ENCODE measurements at regions not wholly inside any gene's neighbourhood (a gene's known extent, or its start where the extent isn't known, plus 50 kb on each side); places are given as distances from the start of the nearest gene placed in this dataset.

DNA sequence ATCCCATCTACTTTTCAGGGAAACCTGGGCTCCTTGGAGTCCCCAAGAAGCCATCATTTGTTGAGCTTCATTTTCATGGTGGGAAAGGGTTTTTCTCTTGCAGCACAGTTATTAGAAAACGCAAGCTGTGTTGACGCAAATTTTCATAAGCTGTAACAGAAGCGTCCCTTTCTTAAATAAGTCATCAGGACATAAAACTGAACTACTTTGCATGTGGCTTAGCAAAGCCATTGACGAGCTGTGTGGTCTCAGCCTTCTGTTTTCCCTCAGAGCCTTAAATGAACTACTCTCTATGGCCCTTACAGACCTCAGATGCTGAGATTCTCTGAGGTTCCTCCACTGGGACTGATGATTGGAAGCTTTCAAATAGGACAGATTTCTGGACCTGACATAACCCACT is 85.1 kb downstream of the ARL4C start:
- FAIRE-seq, result no peak
- in situ Hi-C loops (cut with HindIII; ENCODE audit: extremely low pct_ligation_motif_present, low pct_unique_long_range_greater_than_20kb), result no loop called here
- DNase-seq (ENCODE audit: low spot score), result no peak
- Histone ChIP-seq H3K4me3 (replicated peaks in 1 of 3; ENCODE audit: insufficient read depth in 1 of 3, low read depth in 2 of 3, low read length in 3 of 3) (no peak overlapping the region), H4K20me1 (ENCODE audit: insufficient read depth, low read length) (no peaks in the 10 kb centered on the region), H3K27ac (ENCODE audit: extremely low read length, insufficient read depth, low read length) (no peak overlapping the region), H3K9me3 (ENCODE audit: low read length) (no peaks in the 10 kb centered on the region), H3K9ac (ENCODE audit: insufficient read depth, low read depth, low read length) (no peak overlapping the region), H3K36me3 (replicated peaks in 1 of 2; ENCODE audit: control insufficient read depth in 1 of 2, insufficient read depth in 2 of 2, low read length in 2 of 2) (no peaks in the 10 kb centered on the region), H3K27me3 (ENCODE audit: control insufficient read depth in 1 of 2, insufficient read depth in 2 of 2, low read length in 2 of 2) (no peaks in the 10 kb centered on the region), H3K4me1 (ENCODE audit: insufficient read depth, low read length) (peaks cover 21% of the 10 kb centered on the region), H3K4me2 (ENCODE audit: low read depth, low read length) (no peak overlapping the region), H3K79me2 (ENCODE audit: insufficient read depth, low read length) (no peaks in the 10 kb centered on the region), H2AFZ (ENCODE audit: low read length) (no peak overlapping the region)
- no peak for TF ChIP-seq MYC (CRISPR knock-in tag; IDR thresholded peaks at IDR 0.05; ENCODE audit: borderline replicate concordance)
- TF ChIP-seq ZNF335 (CRISPR knock-in tag; IDR thresholded peaks at IDR 0.05), result no peak
- TF ChIP-seq, protein P1, sequence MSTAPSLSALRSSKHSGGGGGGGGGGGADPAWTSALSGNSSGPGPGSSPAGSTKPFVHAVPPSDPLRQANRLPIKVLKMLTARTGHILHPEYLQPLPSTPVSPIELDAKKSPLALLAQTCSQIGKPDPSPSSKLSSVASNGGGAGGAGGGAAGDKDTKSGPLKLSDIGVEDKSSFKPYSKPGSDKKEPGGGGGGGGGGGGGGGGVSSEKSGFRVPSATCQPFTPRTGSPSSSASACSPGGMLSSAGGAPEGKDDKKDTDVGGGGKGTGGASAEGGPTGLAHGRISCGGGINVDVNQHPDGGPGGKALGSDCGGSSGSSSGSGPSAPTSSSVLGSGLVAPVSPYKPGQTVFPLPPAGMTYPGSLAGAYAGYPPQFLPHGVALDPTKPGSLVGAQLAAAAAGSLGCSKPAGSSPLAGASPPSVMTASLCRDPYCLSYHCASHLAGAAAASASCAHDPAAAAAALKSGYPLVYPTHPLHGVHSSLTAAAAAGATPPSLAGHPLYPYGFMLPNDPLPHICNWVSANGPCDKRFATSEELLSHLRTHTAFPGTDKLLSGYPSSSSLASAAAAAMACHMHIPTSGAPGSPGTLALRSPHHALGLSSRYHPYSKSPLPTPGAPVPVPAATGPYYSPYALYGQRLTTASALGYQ (CRISPR knock-in tag; IDR thresholded peaks at IDR 0.05), result no peak
- no peak for TF ChIP-seq ZNF737 (CRISPR knock-in tag; IDR thresholded peaks at IDR 0.05; ENCODE audit: borderline replicate concordance)
- TF ChIP-seq, protein P2, sequence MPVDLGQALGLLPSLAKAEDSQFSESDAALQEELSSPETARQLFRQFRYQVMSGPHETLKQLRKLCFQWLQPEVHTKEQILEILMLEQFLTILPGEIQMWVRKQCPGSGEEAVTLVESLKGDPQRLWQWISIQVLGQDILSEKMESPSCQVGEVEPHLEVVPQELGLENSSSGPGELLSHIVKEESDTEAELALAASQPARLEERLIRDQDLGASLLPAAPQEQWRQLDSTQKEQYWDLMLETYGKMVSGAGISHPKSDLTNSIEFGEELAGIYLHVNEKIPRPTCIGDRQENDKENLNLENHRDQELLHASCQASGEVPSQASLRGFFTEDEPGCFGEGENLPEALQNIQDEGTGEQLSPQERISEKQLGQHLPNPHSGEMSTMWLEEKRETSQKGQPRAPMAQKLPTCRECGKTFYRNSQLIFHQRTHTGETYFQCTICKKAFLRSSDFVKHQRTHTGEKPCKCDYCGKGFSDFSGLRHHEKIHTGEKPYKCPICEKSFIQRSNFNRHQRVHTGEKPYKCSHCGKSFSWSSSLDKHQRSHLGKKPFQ (CRISPR knock-in tag; IDR thresholded peaks at IDR 0.05; ENCODE audit: insufficient replicate concordance), result no peak
- ChIA-PET POLR2A (no interaction called here), CTCF (ENCODE audit: low intra/inter-chr PET ratio, low total read pairs) (no interaction called here)
- no peak for ATAC-seq
- intact Hi-C loops (cut with micrococcal nuclease; ENCODE audit: unreplicated experiment), result no loop called here
- 85% methylated on average over 4 of the region's 4 CpGs for WGBS (ENCODE audit: low lambda C conversion rate)
- no TSS peak for BruUV-seq (replicated peaks)

DNA sequence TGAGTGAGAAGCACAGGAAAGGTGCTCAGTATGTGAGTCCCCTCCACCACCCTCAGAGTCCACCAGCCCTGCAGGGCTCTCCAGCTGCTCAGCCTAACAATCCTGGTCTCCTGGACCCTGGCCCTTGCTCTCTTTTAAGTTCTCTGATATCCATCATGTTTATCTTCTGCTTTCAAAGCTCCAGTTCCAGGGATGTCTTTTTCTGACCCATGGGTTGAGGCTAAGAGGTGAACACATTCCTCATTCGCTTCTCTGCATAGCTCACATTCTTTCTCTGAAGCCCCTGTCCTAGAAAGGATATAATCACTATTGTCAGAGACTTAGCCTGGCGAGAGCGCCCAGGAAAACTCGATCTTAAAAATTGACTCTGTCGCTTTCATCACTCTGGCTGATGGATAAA is 86.4 kb downstream of the ARL4C start:
- no peaks in the 10 kb centered on the region for H3K79me2 ChIP-seq (ENCODE audit: insufficient read depth, low read length)
- peak; percentile 92 for DNase-seq (ENCODE audit: low spot score)
- ChIA-PET CTCF (ENCODE audit: low intra/inter-chr PET ratio, low total read pairs) (no interaction called here), POLR2A (no interaction called here)
- no peaks in the 10 kb centered on the region for H3K27me3 ChIP-seq (ENCODE audit: control insufficient read depth in 1 of 2, insufficient read depth in 2 of 2, low read length in 2 of 2)
- BruUV-seq (replicated peaks), result no TSS peak
- peak overlapping the region; percentile 36 for H3K27ac ChIP-seq (ENCODE audit: extremely low read length, insufficient read depth, low read length)
- in situ Hi-C loops (cut with HindIII; ENCODE audit: extremely low pct_ligation_motif_present, low pct_unique_long_range_greater_than_20kb), result no loop called here
- FAIRE-seq, result peak; percentile 94
- H3K36me3 ChIP-seq (replicated peaks in 1 of 2; ENCODE audit: control insufficient read depth in 1 of 2, insufficient read depth in 2 of 2, low read length in 2 of 2), result no peaks in the 10 kb centered on the region
- H3K9me3 ChIP-seq (ENCODE audit: low read length), result no peaks in the 10 kb centered on the region
- peaks cover 21% of the 10 kb centered on the region for H3K4me1 ChIP-seq (ENCODE audit: insufficient read depth, low read length)
- H4K20me1 ChIP-seq (ENCODE audit: insufficient read depth, low read length), result no peaks in the 10 kb centered on the region
- no peak overlapping the region for H3K4me3 ChIP-seq (replicated peaks in 1 of 3; ENCODE audit: insufficient read depth in 1 of 3, low read depth in 2 of 3, low read length in 3 of 3)
- intact Hi-C loops (cut with micrococcal nuclease; ENCODE audit: unreplicated experiment), result no loop called here
- WGBS (ENCODE audit: low lambda C conversion rate), result 3% methylated on average over 5 of the region's 5 CpGs
- no peak overlapping the region for H3K9ac ChIP-seq (ENCODE audit: insufficient read depth, low read depth, low read length)
- ATAC-seq, result peak; percentile 94
- H2AFZ ChIP-seq (ENCODE audit: low read length), result no peak overlapping the region
- H3K4me2 ChIP-seq (ENCODE audit: low read depth, low read length), result peak overlapping the region; percentile 19
- TF ChIP-seq ZNF547 (CRISPR knock-in tag; IDR thresholded peaks at IDR 0.05) (no peak), EZH2 (conservative IDR thresholded peaks at IDR 0.05; ENCODE audit: low read depth, low read length) (no peak), ZSCAN20 (CRISPR knock-in tag; IDR thresholded peaks at IDR 0.05; ENCODE audit: borderline replicate concordance) (no peak)
- TF ChIP-seq, protein P3, sequence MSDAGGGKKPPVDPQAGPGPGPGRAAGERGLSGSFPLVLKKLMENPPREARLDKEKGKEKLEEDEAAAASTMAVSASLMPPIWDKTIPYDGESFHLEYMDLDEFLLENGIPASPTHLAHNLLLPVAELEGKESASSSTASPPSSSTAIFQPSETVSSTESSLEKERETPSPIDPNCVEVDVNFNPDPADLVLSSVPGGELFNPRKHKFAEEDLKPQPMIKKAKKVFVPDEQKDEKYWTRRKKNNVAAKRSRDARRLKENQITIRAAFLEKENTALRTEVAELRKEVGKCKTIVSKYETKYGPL (CRISPR knock-in tag; IDR thresholded peaks at IDR 0.05), result no peak
- TF ChIP-seq, protein P4, sequence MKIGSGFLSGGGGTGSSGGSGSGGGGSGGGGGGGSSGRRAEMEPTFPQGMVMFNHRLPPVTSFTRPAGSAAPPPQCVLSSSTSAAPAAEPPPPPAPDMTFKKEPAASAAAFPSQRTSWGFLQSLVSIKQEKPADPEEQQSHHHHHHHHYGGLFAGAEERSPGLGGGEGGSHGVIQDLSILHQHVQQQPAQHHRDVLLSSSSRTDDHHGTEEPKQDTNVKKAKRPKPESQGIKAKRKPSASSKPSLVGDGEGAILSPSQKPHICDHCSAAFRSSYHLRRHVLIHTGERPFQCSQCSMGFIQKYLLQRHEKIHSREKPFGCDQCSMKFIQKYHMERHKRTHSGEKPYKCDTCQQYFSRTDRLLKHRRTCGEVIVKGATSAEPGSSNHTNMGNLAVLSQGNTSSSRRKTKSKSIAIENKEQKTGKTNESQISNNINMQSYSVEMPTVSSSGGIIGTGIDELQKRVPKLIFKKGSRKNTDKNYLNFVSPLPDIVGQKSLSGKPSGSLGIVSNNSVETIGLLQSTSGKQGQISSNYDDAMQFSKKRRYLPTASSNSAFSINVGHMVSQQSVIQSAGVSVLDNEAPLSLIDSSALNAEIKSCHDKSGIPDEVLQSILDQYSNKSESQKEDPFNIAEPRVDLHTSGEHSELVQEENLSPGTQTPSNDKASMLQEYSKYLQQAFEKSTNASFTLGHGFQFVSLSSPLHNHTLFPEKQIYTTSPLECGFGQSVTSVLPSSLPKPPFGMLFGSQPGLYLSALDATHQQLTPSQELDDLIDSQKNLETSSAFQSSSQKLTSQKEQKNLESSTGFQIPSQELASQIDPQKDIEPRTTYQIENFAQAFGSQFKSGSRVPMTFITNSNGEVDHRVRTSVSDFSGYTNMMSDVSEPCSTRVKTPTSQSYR (CRISPR knock-in tag; IDR thresholded peaks at IDR 0.05; ENCODE audit: borderline replicate concordance), result peak; percentile 23; the same call in 1 of the 2 replicates
- TF ChIP-seq, protein P5, sequence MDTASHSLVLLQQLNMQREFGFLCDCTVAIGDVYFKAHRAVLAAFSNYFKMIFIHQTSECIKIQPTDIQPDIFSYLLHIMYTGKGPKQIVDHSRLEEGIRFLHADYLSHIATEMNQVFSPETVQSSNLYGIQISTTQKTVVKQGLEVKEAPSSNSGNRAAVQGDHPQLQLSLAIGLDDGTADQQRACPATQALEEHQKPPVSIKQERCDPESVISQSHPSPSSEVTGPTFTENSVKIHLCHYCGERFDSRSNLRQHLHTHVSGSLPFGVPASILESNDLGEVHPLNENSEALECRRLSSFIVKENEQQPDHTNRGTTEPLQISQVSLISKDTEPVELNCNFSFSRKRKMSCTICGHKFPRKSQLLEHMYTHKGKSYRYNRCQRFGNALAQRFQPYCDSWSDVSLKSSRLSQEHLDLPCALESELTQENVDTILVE (CRISPR knock-in tag; IDR thresholded peaks at IDR 0.05), result no peak

Measured in HepG2 (cell line).